ENCODE measurements at regions not wholly inside any gene's neighbourhood (a gene's known extent, or its start where the extent isn't known, plus 50 kb on each side); places are given as distances from the start of the nearest gene placed in this dataset.

DNA sequence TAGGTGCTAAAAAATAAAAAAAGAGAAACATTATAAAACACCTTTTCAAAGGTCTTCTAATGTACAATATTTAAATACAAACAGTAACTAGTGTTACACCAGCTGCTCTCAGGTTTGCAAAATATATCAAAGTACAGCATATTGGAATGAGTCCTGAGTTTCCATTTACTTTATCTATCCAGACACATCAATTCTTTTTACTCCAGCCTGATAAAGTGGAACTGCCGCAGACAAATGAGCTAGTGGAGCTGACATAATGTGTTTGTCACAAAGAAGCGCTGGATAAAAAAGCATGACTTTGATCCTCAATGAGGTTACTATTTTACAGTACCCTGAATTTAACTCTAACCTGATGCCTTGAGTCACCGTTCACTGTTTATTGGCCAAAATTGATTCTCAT is 1243.1 kb downstream of the GATA3 start:
- no peak for TF ChIP-seq EZH2 (IDR thresholded peaks at IDR 0.05; ENCODE audit: insufficient read depth, low read length)
- TF ChIP-seq, protein P1, sequence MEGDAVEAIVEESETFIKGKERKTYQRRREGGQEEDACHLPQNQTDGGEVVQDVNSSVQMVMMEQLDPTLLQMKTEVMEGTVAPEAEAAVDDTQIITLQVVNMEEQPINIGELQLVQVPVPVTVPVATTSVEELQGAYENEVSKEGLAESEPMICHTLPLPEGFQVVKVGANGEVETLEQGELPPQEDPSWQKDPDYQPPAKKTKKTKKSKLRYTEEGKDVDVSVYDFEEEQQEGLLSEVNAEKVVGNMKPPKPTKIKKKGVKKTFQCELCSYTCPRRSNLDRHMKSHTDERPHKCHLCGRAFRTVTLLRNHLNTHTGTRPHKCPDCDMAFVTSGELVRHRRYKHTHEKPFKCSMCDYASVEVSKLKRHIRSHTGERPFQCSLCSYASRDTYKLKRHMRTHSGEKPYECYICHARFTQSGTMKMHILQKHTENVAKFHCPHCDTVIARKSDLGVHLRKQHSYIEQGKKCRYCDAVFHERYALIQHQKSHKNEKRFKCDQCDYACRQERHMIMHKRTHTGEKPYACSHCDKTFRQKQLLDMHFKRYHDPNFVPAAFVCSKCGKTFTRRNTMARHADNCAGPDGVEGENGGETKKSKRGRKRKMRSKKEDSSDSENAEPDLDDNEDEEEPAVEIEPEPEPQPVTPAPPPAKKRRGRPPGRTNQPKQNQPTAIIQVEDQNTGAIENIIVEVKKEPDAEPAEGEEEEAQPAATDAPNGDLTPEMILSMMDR (IDR thresholded peaks at IDR 0.05; ENCODE audit: insufficient read depth, low read depth, low read length): no peak
